Sigmoid colon (tissue), 4 donors: ENCODE measurements at regions not wholly inside any gene's neighbourhood (a gene's known extent, or its start where the extent isn't known, plus 50 kb on each side); places are given as distances from the start of the nearest gene placed in this dataset.

ENCODE experiments used
- CTCF ChIP-seq, 4 experiments: fragments of 450-650 bp in 3 of 4; fragments of 200-600 bp in 1 of 4; IDR thresholded peaks; one replicate each; pipeline ENCODE4 v1.5.1; 2016 to 2019; ENCODE audit warnings: antibody characterized with exemption in 4 of 4, mild to moderate bottlenecking in 3 of 4, moderate library complexity in 2 of 4
- POLR2A ChIP-seq, 2 donors: fragments of 450-650 bp; IDR thresholded peaks; one replicate each; pipeline ENCODE4 v1.6.1; 2016; ENCODE audit warnings: antibody characterized with exemption in 2 of 2, mild to moderate bottlenecking in 2 of 2, moderate library complexity in 2 of 2
- POLR2AphosphoS5 ChIP-seq, 4 donors: sonication (generic); formaldehyde crosslinking; IDR thresholded peaks; one replicate each; pipeline ENCODE4 v1.6.1; 2017; ENCODE audit warnings: antibody characterized with exemption in 4 of 4

DNA sequence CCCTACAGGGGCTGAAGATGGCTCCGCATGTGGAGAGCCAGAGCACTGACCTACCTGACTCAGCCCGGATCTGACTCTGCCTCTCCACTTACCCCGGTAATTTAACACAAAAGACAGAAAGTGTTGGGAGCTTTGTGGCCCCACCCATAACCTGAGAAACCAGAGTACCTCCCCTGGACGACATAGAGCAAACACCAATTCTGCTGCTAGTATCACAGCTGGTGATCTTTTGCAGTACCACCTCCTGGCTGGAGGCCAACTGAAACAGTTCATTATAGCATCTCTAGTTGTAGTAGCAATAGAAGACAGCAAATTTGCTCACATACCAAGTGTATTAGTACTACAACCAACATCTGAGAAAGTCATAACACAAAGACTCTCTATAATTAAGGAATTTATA lies 443.9 kb downstream of the KLHL4 start:
- TF ChIP-seq CTCF (IDR thresholded peaks at IDR 0.05) (no peak), POLR2AphosphoS5 (IDR thresholded peaks at IDR 0.05) (no peak), POLR2A (IDR thresholded peaks at IDR 0.05) (no peak)
